ENCODE measurements at regions not wholly inside any gene's neighbourhood (a gene's known extent, or its start where the extent isn't known, plus 50 kb on each side); places are given as distances from the start of the nearest gene placed in this dataset.

DNA sequence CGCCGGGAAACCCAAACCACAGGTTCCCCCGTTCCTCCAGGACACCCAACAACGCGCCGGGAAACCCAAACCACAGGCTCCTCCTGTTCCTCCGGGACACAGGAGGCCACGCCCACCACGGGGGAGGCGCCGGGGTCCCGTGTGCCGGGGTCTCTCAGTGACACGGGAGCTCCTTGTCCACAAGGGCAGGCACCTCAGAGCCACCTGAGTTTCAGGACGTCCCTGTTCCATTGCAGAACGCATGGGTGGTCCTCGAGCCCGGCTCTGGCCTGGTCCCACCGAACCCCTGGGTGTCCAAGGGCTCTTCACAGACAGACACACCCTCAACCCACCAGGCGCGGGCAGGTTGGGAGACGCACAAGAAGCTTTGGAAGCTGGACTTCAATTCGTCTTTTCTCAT, 57.6 kb upstream of the ADGRA1 start:
- no peak for TF ChIP-seq JUN (IDR thresholded peaks at IDR 0.05; ENCODE audit: borderline replicate concordance, insufficient read depth, insufficient read length, low read depth)
- TF ChIP-seq GATA2 (IDR thresholded peaks at IDR 0.05; ENCODE audit: insufficient read depth, insufficient read length, low read depth, low read length), result no peak
- TF ChIP-seq FOS (IDR thresholded peaks at IDR 0.05; ENCODE audit: borderline replicate concordance, insufficient read depth, low read length), result no peak
- TF ChIP-seq, protein P1, sequence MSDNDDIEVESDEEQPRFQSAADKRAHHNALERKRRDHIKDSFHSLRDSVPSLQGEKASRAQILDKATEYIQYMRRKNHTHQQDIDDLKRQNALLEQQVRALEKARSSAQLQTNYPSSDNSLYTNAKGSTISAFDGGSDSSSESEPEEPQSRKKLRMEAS (IDR thresholded peaks at IDR 0.05; ENCODE audit: insufficient read depth, insufficient read length), result no peak
- TF ChIP-seq MYC (IDR thresholded peaks at IDR 0.05; ENCODE audit: low read depth, low read length), result no peak
- no peak for TF ChIP-seq CTCF (IDR thresholded peaks at IDR 0.05; ENCODE audit: extremely low read depth in 1 of 2, insufficient read depth in 1 of 2, low read depth in 1 of 2, low read length in 2 of 2)
- no peak overlapping the region for H3K4me3 ChIP-seq (replicated peaks in 1 of 3; ENCODE audit: insufficient read depth in 1 of 3, low read depth in 1 of 3, low read length in 3 of 3)
- H3K4me1 ChIP-seq (ENCODE audit: control insufficient read depth, extremely low read depth, insufficient read depth, low read length), result no peaks in the 10 kb centered on the region
- no peak overlapping the region for H2AFZ ChIP-seq (ENCODE audit: low read depth, low read length)
- no peaks in the 10 kb centered on the region for H3K9me3 ChIP-seq (replicated peaks; ENCODE audit: control insufficient read depth, insufficient read depth, low read length)
- intact Hi-C loops (cut with micrococcal nuclease) (no loop called here), dilution Hi-C loops (cut with MboI; ENCODE audit: extremely low pct_ligation_motif_present, low sequenced_read_pairs) (no loop called here)
- H4K20me1 ChIP-seq (replicated peaks; ENCODE audit: control insufficient read depth, extremely low read depth, insufficient read depth, low read length), result no peaks in the 10 kb centered on the region
- H3K27me3 ChIP-seq (ENCODE audit: control insufficient read depth in 2 of 2, insufficient read depth in 2 of 2, low read length in 2 of 2), result no peaks in the 10 kb centered on the region
- H3K9ac ChIP-seq (replicated peaks; ENCODE audit: extremely low read depth, insufficient read depth, low read length), result no peak overlapping the region
- no peak overlapping the region for H3K27ac ChIP-seq (ENCODE audit: insufficient read depth, low read depth, low read length)
- CTCF ChIA-PET, result no interaction called here
- DNase-seq (ENCODE audit: low read depth, low spot score) (no peak), FAIRE-seq (no peak)
- H3K9me1 ChIP-seq (replicated peaks; ENCODE audit: control insufficient read depth, extremely low read depth, insufficient read depth, low read length), result no peaks in the 10 kb centered on the region
- no peaks in the 10 kb centered on the region for H3K79me2 ChIP-seq (ENCODE audit: control insufficient read depth, insufficient read depth, low read length)
- BruUV-seq (replicated peaks), result no TSS peak
- POLR2A ChIA-PET, result no interaction called here
- no peak overlapping the region for H3K4me2 ChIP-seq (ENCODE audit: insufficient read depth, low read length)
- H3K36me3 ChIP-seq (ENCODE audit: control insufficient read depth in 2 of 2, extremely low read depth in 1 of 2, insufficient read depth in 2 of 2, low read length in 2 of 2), result no peaks in the 10 kb centered on the region

- TF ChIP-seq MYC (IDR thresholded peaks at IDR 0.05; ENCODE audit: low read depth, low read length), result no peak
- TF ChIP-seq EZH2 (IDR thresholded peaks at IDR 0.05; ENCODE audit: borderline replicate concordance, low read depth, low read length, severe bottlenecking), result no peak
- TF ChIP-seq FOS (IDR thresholded peaks at IDR 0.05; ENCODE audit: borderline replicate concordance, insufficient read depth, low read length), result no peak
- TF ChIP-seq POLR2AphosphoS5 (IDR thresholded peaks at IDR 0.05; ENCODE audit: insufficient read depth, low read depth, low read length), result no peak
- TF ChIP-seq, protein P1 (IDR thresholded peaks at IDR 0.05; ENCODE audit: insufficient read depth, insufficient read length), result no peak
- TF ChIP-seq CTCF (IDR thresholded peaks at IDR 0.05; ENCODE audit: extremely low read depth in 1 of 2, insufficient read depth in 1 of 2, low read depth in 1 of 2, low read length in 2 of 2), result no peak
- no TSS peak for BruUV-seq (replicated peaks)
- CTCF ChIA-PET, result no interaction called here
- H4K20me1 ChIP-seq (replicated peaks; ENCODE audit: control insufficient read depth, extremely low read depth, insufficient read depth, low read length), result no peaks in the 10 kb centered on the region
- no peak overlapping the region for H3K9ac ChIP-seq (replicated peaks; ENCODE audit: extremely low read depth, insufficient read depth, low read length)
- POLR2A ChIA-PET, result no interaction called here
- no peaks in the 10 kb centered on the region for H3K79me2 ChIP-seq (ENCODE audit: control insufficient read depth, insufficient read depth, low read length)
- DNase-seq (ENCODE audit: low read depth, low spot score) (no peak), FAIRE-seq (no peak)
- dilution Hi-C loops (cut with MboI; ENCODE audit: extremely low pct_ligation_motif_present, low sequenced_read_pairs), result no loop called here
- no peaks in the 10 kb centered on the region for H3K27me3 ChIP-seq (ENCODE audit: control insufficient read depth in 2 of 2, insufficient read depth in 2 of 2, low read length in 2 of 2)
- H3K27ac ChIP-seq (ENCODE audit: insufficient read depth, low read depth, low read length), result no peak overlapping the region
- H3K4me1 ChIP-seq (ENCODE audit: control insufficient read depth, extremely low read depth, insufficient read depth, low read length), result no peaks in the 10 kb centered on the region
- intact Hi-C loops (cut with micrococcal nuclease), result no loop called here
- no peaks in the 10 kb centered on the region for H3K9me3 ChIP-seq (replicated peaks; ENCODE audit: control insufficient read depth, insufficient read depth, low read length)
- no peak overlapping the region for H3K4me2 ChIP-seq (ENCODE audit: insufficient read depth, low read length)
- H3K4me3 ChIP-seq (replicated peaks in 1 of 3; ENCODE audit: insufficient read depth in 1 of 3, low read depth in 1 of 3, low read length in 3 of 3), result no peak overlapping the region
- no peaks in the 10 kb centered on the region for H3K9me1 ChIP-seq (replicated peaks; ENCODE audit: control insufficient read depth, extremely low read depth, insufficient read depth, low read length)
- H3K36me3 ChIP-seq (ENCODE audit: control insufficient read depth in 2 of 2, extremely low read depth in 1 of 2, insufficient read depth in 2 of 2, low read length in 2 of 2), result no peaks in the 10 kb centered on the region
- no peak overlapping the region for H2AFZ ChIP-seq (ENCODE audit: low read depth, low read length)
Observed at GRCh38 chr10:133028956-133029355, 58.8 kb upstream of the ADGRA1 start.

Data from endothelial cell of umbilical vein (primary cell).